ENCODE measurements at regions not wholly inside any gene's neighbourhood (a gene's known extent, or its start where the extent isn't known, plus 50 kb on each side); places are given as distances from the start of the nearest gene placed in this dataset.
"Not testable (repeated sequence)": the region's sequence is repeated elsewhere in the genome, so short reads cannot be mapped to it uniquely, and the experiment has no call there.

- DNase-seq (ENCODE audit: low read depth): no peak
These were observed 333.3 kb upstream of the CNR1 start for GRCh38 chr6:88499436-88499835.

- DNase-seq (ENCODE audit: low read depth): not testable (repeated sequence)
These were observed 331.3 kb upstream of the CNR1 start for GRCh38 chr6:88497403-88497802.

- no peak for DNase-seq (ENCODE audit: low read depth)
These were observed 328.4 kb upstream of the CNR1 start for GRCh38 chr6:88494401-88495140.

GRCh38 chr6:88493717-88494116 is 327.6 kb upstream of the CNR1 start:
- no peak for DNase-seq (ENCODE audit: low read depth)

DNA sequence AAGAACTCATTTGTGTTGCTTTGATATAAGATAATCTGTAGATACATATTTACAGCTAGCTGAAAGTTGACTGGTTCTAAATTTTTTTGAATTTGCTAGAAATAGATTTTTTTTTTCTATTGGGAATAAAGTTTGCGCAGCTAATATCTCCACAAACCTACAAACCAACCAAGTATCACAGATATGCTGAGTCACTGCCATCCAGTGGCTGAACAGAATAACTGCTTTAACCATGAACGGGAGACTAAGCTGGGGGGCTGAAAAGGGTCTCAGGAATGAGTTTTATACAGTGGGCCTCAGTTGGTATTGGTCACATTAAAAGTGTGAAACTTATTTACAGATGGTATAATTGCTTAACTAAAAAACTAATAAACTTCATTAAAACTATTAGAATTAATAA is 326.7 kb upstream of the CNR1 start:
- peak; percentile 54 for DNase-seq (ENCODE audit: low read depth)

GRCh38 chr6:88492241-88492640 is 326.1 kb upstream of the CNR1 start:
- peak; percentile 8 for DNase-seq (ENCODE audit: low read depth)

DNA sequence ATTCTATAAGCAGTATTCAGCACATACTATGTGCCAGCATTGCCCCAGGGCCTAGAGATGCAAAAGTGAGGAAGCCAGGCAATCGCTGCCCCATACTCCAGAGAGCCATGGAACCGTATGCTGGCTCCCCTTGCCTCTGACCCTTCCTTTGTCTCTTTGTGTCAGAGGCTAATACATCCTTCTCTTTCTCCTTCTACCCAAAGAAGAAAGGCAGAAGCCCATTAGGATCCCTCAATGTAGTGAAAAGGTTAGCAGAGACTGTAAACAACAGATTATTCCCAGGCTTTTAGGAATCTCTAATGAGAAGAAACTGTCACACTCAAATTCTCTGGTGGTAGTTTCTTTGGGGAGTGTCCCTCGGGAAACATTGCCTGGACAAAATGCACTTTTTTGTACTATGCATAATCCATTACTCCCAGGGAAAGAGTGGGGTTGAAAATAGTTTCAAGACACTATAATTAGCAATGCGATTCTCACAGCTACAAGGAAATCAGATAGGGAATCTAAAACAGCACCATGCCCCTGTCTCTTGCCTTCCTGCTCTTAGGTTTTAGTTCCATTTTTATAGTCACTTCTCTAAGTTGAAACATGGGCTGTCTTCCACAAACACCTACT is 325.2 kb upstream of the CNR1 start:
- no peak for DNase-seq (ENCODE audit: low read depth)

DNA sequence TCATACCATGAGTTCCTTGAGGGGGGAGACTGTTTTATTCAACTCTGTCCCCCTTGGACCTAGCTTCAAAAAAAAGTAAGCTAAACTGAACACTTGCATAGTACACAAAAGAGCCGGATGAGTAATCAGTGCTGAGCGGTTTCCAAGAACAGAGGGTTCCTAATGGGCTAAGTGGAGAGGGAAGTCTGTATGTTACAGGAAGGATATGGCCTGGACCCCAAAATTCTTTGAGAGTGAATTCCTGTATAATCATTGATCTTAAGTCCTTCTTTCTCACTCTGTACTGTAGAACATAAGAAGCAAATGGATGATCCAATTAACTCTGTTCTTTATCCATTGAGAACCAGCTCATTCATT is 324.7 kb upstream of the CNR1 start:
- DNase-seq (ENCODE audit: low read depth): peak; percentile 69

DNA sequence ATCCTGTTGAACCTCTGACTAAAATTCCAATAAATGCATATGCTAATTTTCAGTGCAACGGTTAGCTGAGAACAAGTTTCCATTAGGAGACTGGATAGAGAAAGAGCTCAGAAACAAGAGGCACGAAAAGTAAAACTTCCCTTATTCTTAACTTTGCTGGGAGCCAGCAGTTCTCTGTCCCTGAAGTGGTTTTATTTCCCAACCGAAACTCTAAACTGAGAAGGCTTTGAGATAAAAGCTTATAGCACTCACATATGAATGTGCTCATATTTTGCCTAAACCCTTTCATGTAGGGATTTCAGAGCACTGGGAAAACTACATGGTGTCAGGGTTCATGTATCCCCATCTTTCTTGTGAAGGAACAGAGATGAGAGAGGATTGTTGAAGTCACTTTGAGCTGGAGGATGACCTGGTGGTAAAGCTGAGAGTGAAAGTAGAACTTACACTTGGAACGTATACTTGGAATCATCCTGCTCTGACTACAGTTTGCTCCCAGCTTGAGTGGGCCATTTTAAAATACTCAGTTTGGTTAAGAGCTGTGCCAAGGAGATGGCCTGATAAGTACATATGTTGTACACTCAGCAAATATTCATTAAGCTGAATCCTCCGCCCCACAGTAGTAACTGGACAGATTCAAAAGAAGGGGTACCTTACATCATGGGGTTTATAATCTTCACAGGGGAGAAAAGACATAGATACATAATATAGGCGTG is 324.2 kb upstream of the CNR1 start:
- DNase-seq (ENCODE audit: low read depth): no peak

- DNase-seq (ENCODE audit: low read depth): no peak
These were observed 317.3 kb upstream of the CNR1 start for GRCh38 chr6:88483424-88483823.

DNA sequence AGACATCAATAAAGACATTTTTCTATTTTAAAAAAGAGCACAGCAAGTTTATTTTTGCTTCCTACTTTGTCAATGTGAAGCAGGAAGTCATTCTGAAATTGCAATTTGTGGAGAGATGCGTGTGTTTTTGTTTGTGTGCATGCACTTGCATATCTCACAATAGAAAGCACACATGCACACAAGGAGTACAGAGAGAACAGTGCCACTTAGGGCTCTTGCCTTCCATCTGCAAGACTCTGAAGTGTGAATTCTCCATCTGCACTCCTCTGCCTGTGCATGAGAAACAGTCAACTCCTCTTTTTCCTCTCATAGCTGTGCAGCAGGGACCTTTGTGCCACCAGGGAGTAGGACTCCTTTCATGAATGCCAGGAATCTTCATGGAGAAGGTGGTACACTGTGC is 316.3 kb upstream of the CNR1 start:
- no peak for DNase-seq (ENCODE audit: low read depth)

GRCh38 chr6:88481519-88481918 is 315.4 kb upstream of the CNR1 start:
- no peak for DNase-seq (ENCODE audit: low read depth)

- DNase-seq (ENCODE audit: low read depth): no peak
These were observed 314.7 kb upstream of the CNR1 start for GRCh38 chr6:88480816-88481215.

DNA sequence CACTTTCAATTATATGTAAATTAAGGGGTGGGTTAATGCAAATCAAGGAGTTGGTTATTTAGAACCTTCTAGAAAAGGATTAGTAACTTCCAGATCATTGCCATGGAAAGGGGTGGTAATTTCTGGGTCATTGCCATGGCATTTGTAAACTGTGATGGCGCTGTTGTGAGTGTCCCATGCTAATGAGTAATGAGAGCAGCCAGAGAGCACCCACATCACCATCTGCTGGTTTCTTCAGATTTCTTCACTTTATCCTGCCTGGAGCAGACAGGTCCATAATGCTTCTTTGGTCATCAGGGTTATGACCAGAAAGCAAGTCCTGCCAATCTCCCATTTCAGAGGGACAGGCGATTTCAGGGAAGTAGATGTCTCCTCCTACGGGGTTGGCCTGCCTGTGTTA is 311.3 kb upstream of the CNR1 start:
- DNase-seq (ENCODE audit: low read depth): no peak

DNA sequence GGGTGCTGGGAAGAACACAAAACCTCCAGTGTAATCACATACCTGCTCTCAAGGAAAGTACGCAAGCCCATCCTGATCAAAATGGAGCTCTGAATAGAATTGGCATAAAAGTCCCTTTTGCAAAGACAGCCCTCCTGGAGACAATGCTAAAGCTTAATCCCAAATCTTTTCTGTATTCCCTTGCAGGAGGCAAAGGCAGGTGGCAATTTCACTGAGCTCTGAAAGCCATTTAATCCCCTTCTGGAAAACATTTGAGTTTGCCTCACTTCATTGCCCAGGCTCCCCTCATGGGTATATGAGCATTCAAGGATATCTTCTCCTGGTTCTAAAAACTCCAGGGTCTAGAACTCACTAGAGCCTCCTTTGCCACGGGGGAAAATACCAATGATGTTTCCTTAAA is 310.2 kb upstream of the CNR1 start:
- no peak for DNase-seq (ENCODE audit: low read depth)

DNA sequence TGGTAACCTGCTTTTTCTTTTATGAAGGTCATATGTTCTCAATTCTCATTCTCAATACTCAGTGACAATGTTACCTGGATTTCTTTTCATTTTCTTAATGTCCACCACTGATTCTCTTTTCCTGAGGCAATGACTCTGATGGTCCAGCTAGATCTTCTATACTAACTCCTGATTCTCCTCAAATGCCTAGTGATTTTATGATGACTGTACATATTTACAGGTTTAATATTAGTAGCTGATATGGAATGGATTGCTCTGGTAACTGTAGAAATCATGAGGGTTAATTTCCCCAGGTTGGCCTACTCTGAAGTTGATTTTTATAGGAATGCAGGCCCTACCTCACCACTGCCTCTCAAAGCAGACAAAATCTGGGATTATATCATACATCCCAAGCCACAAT is 308.6 kb upstream of the CNR1 start:
- DNase-seq (ENCODE audit: low read depth): no peak

DNA sequence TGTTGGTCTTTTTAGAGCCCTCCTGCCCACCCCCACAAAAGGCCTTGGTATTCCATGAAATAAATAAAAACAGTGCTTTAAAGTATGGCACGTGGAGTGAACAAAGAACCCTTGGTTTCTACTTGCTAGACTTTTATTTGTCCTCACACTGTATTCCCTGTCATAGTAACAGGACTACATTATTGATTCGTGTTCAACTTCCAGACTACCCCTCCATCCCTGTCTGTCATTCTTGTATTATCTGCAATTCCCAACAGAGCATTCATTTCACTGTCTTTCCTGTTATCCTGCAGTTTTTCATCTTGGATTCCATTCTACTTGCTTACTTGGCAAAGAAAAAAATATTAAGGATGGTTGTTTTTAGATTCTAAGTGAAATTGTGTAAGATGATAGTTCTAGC is 307.4 kb upstream of the CNR1 start:
- DNase-seq (ENCODE audit: low read depth): no peak

DNA sequence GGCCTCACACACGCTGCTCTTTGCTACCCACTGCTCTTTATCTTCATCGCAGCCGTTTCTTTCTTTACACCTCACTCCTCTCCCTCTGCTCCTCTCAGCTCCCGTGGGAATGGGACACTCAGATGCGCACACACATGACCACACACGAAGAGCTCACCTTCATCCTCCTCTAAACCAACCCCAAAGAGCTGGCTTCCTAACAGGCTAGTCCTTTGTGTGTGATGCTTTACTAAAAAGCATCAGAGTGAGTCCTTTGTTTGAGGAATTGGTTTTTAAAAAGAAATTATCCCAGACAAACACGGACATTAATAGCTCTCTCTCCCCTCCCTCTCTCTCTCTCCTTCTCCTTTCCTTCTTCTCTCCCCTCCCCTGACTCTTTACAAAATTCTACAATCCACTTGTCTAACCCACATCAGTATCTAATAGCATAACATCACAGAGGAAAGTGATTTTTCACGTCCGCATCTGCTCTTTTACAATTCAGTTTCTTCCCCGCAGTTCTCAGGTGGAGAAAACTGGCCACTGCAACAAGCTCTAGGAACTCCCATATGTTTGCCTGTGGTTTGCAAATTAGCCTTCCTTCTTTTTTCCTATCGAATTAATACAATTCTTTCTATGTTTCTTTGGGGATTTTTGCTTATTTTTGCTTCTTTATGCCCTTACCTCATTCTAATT is 306.8 kb upstream of the CNR1 start:
- DNase-seq (ENCODE audit: low read depth): no peak

DNA sequence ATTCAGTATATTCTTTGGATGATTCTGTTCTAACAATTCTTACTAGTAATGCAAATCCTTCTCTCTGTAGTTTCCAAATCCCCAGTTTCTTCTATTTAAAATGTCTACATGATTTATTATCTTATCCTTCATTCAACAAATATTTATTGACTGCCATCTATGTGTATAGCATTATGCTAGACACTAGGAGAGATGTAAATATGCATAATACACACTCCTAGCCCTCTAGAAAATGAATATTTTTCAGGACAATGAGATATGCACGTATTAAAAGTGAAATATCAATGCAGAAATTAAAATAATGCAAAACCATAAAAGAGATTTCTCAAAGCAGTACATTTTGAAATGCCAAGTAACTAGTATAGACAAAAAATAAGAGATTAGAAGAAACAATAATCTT is 293.5 kb upstream of the CNR1 start:
- no peak for DNase-seq (ENCODE audit: low read depth)

- no peak for DNase-seq (ENCODE audit: low read depth)
These were observed 293.0 kb upstream of the CNR1 start for GRCh38 chr6:88459189-88459588.

DNA sequence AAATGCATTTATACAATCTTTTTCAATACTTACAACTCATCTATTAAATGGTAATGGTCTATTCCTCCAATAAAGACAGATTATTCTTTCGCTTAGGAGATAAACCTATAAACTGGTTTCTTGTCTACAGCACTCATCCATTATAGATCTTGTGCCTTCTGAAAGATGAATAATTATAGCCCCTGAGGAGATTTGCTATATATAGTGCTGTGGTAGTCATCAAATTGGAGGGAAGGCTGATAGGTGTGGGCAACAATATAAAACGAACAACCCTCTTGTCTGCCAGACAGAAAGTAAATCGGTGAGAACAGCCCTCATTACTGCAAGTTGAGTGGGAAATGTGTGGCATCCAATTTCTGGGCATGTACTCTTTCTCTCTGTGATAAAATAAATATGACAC is 292.5 kb upstream of the CNR1 start:
- DNase-seq (ENCODE audit: low read depth): no peak

GRCh38 chr6:88456221-88456859 is 290.2 kb upstream of the CNR1 start:
- no peak for DNase-seq (ENCODE audit: low read depth)

Measured in iris pigment epithelial cell (primary cell).